NOMO-1 (cell line): ENCODE measurements at regions not wholly inside any gene's neighbourhood (a gene's known extent, or its start where the extent isn't known, plus 50 kb on each side); places are given as distances from the start of the nearest gene placed in this dataset.
A peak's percentile ranks its signal among the peaks of the same experiment; 100 is the strongest.

ENCODE experiments used
- DNase-seq, 2 experiments: peaks; one replicate each; lab custom pipeline; 2025; ENCODE audit not compliant: unreplicated experiment in 2 of 2; lab: John Stamatoyannopoulos, UW

- no peak for DNase-seq
Measured at GRCh38 chr4:36779601-36780000, 464.9 kb upstream of the NWD2 start.

DNA sequence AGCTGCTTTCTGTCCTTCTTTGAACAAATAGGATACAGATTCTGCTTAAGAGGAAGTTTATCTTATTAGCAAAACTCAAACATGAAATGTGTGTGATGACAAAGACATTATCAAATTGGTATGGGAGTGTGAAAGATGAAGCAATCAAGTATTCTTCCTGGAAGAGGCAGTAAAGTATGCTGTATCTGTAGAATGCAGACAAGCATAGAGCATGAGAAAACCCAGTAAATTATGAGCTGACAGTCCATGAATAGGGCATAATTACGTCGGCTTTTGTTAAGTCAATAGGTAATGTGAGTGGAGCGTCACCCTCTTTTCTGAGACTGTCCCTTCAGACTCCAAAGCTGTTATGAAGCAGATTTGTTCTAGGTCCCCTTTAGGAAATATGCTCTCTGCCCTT, 458.6 kb upstream of the NWD2 start:
- DNase-seq = no peak

- DNase-seq = no peak
Measured at GRCh38 chr4:36786519-36786918, 458.0 kb upstream of the NWD2 start.

DNA sequence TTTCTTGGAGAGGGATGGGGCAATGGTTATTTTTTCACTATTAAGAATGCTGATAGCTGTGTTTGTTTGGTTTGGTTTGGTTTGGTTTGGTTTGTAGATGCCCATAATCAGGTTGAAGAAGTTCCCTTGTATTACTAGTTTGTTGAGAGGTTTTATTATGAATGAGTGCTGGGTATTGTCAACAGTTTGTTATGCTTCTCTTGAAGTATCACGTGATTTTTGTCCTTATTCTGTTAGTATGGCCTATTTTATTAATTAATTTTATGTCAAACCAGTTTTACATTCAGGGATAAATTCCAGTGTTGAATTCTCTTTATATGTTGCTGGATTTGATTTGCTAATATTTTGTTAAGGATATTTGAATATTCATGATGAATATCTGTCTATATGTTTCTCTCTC, 449.8 kb upstream of the NWD2 start:
- no peak for DNase-seq

DNA sequence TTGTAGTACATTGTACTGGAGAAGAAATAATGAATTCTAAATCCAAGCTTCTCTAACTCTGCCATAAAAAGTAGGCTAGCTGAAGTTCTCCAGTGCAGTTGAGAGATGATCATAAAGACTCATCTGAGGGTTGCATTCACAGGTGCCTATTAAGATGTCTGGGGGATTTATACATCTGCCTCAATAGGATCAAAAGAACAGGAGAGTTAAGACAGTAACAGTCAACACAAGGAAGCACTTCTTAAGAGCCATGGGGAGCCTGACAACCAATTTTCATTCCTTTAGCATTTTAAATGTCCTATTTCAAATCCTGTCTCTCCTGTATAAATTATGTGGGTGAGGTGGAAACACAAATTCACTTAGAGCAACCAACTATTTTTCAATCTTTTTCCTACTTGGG, 432.4 kb upstream of the NWD2 start:
- no peak for DNase-seq

DNA sequence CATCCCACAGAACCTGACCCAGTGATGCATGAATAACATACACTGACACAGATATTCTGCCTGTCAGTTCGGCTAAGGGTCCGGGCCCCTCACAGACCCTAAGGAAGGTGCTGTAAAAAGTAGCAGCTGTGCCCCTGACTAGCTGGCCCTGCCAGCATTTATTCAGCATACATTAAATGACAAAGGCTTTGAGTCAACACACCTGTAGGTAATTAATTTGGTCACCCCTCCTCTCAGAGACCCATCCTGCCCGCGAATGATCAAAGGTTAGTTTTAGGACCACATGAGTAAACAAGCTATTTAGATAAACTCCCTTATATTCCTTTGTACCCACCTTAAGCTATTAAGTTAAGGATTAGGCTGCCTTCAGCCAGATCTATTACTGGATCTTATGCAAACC, 429.0 kb upstream of the NWD2 start:
- DNase-seq = no peak

DNA sequence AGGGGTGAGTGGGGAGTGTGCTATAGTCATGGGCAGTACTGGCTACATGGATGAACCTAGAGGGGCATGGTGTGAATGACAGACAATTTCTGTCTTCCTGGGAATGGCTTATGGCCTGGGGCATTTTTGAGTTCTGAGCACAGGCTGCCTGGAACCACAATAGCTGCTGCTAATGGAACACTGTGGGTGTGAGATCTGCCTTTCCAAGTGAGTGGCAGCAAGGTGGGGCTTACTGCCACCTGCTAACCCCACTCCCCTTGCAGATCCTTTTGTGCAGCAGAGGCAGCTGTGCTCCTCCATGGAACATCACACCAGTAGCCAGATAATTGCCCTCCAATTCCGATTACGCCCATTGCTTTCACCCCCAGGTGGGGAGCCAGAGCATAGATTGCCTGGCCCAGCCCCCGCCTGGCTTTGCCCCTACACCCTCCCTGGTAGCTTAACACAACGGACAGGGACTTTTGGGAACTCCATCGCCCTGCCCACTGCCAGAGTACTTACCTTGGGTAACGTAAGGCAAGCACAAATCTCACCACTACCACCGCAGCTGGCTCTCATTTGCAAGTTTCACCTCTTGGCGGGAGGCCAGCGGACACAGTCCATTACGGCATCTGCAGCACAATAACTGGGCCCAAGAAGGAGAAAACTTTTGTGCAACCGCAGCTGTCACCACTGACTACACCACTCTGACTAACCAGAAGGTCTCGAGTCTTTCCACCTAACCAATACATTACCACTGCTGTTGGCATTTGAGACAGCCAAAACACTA, 421.2 kb upstream of the NWD2 start:
- no peak for DNase-seq

DNA sequence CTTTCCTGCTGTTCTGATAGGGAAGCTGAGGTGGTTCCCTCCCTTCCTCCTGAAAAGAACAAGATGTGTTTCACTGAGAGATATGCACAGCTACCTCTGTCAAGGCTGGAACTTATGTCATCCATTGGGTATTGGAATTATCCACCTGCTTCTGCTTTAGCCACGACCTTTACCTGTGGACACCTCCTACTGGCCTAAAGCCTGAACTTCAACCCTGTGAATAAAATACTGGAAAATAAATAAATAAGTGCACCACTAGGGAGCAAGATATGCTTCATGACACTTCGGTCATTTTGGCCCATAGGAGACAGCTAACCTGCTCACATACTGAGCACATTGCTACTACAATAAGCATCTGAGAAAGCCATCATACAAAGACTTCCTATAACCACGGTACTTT, 419.9 kb upstream of the NWD2 start:
- DNase-seq = no peak

DNA sequence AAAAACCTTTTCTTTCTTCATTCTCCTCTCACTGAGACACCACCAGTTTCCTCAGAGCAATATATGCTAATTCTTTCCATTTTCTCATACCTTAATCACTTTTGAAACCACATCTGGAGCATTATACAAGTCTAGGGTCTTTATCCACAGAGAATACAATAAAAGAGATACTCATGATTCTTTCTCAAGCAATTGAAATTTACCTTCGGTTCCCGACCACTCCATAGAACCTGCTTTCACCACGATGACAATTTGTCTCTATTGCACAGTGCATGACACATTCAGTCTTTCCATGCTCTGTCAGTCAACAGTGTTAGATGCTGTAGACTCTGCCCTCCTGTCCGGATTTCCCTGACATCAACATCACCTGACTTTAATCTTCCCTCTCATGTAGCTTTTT, 409.3 kb upstream of the NWD2 start:
- DNase-seq = no peak

DNA sequence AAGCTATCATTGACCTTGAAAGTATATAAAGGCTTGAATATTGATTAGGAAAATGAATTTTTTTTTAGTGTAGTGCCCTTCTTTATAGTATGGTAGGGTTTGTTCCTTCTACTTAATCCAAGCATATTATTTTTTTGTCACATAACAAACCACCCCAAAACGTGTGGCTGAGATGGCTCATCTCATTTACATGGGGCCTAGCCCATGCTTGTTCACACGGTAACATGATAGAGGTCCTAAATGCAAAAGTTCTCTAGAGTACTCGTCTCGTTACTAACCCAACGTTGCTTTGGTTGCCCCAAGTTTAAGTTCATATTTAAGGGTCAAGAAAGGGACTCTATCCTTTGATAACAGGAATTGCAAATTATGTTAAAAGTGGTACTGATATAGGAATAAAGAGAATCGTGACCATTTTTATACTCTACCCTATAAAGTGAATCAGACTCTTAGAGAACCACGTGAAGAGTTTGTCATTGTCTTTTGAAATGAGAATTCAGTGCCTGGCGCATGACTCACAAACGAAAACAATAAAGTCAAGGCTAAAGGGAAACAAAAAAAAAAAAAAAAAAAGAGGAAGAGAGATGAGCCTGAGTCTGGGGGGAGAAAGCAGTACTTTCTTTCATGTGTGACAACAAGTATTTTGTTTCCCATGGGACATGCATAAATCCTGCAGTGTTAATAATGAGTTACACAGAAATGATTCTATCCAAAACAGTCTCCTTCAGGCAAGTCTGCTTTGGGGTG, 402.8 kb upstream of the NWD2 start:
- DNase-seq = peak; percentile 48 to 59

DNA sequence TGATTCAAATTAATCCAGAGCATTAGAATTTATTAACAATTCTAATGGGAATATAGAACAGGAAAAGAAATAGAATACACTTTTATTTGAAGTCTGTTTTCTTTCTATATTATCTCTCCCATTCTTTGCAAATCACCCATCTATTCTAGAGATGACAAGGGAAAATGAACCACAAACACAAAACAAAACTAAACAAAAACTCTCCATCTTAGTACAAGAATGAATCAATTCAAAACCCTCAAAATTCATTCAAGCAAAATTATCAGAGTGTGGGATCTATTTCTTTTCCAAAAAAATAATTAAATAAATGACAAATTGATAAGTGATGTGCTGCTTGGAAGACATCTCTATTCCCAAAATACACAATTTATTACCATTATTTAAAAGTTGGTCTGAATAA, 400.1 kb upstream of the NWD2 start:
- DNase-seq = no peak

- DNase-seq = no peak
Measured at GRCh38 chr4:36852856-36853255, 391.7 kb upstream of the NWD2 start.

GRCh38 chr4:36854554-36854953, 390.0 kb upstream of the NWD2 start:
- no peak for DNase-seq

GRCh38 chr4:36863601-36864000, 380.9 kb upstream of the NWD2 start:
- no peak for DNase-seq

DNA sequence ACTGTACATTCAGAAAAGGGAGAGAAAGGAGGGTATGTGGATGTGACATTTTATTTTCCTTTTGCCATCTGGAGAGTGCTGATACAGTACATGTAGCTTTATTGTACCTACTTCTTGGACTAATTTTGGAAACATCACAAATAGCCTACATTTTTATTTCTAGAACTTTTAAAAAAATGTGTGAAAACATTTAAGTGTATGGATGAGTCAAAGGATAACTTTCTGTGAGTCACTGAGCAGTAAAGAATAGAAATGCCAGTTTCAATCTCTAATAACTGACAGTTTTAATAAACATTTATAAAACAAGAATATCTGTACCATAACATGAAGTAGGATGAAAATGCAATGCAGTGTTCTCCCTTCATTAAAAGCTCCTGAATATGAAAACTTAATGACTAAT, 374.4 kb upstream of the NWD2 start:
- no peak for DNase-seq

- DNase-seq = peak in 1 of 2 experiments; percentile 7
Measured at GRCh38 chr4:36872679-36873078, 371.9 kb upstream of the NWD2 start.

DNA sequence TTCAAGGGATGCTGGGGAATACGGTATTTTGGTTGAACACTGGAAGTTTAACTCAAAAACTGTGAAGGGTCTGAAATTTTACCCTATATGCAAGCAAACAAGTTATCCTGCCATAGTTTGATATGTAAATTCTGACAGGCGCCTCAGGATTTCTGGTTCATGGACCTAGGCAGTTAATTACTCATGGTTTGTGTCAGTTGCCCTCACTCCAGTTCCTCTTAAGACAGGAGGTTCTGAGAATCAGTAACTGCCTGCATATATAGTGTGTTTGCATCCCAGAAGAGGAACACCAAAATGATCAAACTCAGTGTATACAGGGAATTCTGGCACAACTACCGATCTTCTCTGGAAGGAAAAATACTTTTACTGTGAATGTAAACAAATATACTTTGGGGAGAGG, 360.4 kb upstream of the NWD2 start:
- DNase-seq = no peak

- DNase-seq = no peak
Measured at GRCh38 chr4:36891971-36892370, 352.6 kb upstream of the NWD2 start.

DNA sequence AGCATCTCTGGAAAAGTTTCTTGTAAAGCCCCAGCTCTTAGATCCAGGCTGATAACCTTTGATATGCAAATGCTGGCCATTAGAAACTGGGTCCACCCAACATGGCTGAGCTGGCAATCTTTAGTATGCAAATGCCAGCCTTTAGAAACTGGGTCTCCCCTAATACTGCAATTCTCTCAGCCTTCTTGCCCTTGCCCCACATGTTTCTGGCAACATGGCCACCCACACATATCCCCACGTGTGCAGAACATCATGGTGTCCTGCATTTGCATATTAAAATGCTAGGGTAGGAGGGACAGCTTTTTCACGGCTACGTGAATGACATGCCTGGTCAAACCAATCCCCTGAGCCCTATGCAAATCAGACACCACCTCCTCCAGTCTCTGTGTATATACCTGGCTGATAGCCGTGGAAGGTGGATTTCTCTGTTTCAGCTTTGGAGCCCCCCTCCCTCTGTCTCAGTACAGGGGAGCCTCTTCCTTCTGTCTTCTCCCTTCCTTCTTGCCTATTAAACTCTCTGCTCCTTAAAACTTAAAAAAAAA, 344.0 kb upstream of the NWD2 start:
- no peak for DNase-seq

DNA sequence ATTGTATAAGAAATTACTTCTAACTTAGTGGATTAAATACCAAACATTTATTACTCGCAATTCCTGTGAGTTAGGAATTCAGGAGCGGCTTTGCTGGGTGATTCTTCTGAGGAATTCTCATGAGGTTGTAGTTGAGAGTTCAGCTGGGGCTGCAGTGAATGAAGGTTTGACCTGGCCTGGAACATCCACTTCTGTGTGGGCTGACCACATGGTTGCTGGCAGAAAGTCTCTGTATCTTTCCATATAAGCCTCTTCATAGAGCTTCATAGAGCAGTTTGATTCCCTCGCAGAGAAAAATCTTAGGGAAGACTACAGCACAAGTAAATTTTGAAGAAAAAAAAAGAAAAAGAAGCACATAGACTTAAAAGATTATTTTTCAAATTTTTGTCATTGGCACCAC, 339.7 kb upstream of the NWD2 start:
- no peak for DNase-seq

GRCh38 chr4:36914106-36914505, 330.4 kb upstream of the NWD2 start:
- DNase-seq = no peak

DNA sequence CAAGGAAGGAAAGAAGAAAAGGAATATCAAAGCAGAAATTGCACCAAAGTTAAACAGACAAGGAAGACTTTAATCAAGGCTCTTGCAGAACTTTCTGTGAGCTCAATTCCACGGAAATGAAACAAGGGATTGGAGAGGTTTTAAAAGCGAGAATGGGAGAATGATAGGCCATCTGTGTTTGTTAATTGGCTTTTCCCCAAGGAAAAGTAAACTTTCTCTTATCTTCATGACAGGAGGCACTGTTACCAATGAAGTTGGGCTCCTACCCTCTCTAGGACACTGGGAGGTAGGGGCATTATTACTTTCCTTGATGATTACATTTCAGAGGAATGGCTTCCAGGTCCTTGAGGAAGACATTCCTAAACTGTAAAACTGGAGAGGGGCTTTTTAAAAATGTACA, 328.8 kb upstream of the NWD2 start:
- no peak for DNase-seq
